Gastroesophageal sphincter (tissue), 4 donors: ENCODE measurements at regions not wholly inside any gene's neighbourhood (a gene's known extent, or its start where the extent isn't known, plus 50 kb on each side); places are given as distances from the start of the nearest gene placed in this dataset.
"Not testable (repeated sequence)": the region's sequence is repeated elsewhere in the genome, so short reads cannot be mapped to it uniquely, and the experiment has no call there.

Experiments
- ATAC-seq: fragments of 150-250 bp; one replicate; pipeline ENCODE4 v1.9.1; 2016; ENCODE audit warnings: mild to moderate bottlenecking, moderate library complexity
- H3K27ac ChIP-seq, 4 donors: fragments of 200-600 bp; sonication (generic) in 3 of 4; 1 replicate in 3 of 4; 2 replicates in 1 of 4; pipeline ENCODE4 v1.5.1; 2016 to 2019
- H3K27me3 ChIP-seq: fragments of 200-600 bp; sonication (generic); one replicate; pipeline ENCODE4 v1.5.1; 2019
- H3K36me3 ChIP-seq, 2 donors: fragments of 200-600 bp; sonication (generic); one replicate each; pipeline ENCODE4 v1.5.1; 2019; ENCODE audit warnings: control low read depth in 1 of 2
- H3K4me1 ChIP-seq, 3 donors: fragments of 200-600 bp; sonication (generic); 1 replicate in 2 of 3; 2 replicates in 1 of 3; pipeline ENCODE4 v1.5.1; 2016 to 2019; ENCODE audit warnings: control low read depth in 2 of 3
- H3K4me3 ChIP-seq, 2 donors: fragments of 200-600 bp; sonication (generic); one replicate each; pipeline ENCODE4 v1.5.1; 2019; ENCODE audit warnings: mild to moderate bottlenecking in 1 of 2, moderate library complexity in 1 of 2
- H3K9me3 ChIP-seq, 3 donors: fragments of 200-600 bp; sonication (generic); one replicate each; pipeline ENCODE4 v1.5.1; 2017 to 2019; ENCODE audit warnings: control low read depth in 2 of 3
- CTCF ChIP-seq, 4 experiments: fragments of 200-600 bp in 2 of 4; fragments of 450-650 bp in 2 of 4; sonication (generic) in 1 of 4; IDR thresholded peaks; one replicate each; pipeline ENCODE4 v1.5.1; 2017 to 2019; ENCODE audit warnings: antibody characterized with exemption in 4 of 4, mild to moderate bottlenecking in 2 of 4, moderate library complexity in 2 of 4
- EP300 ChIP-seq: sonication (generic); formaldehyde crosslinking; IDR thresholded peaks from one replicate; pipeline ENCODE4 v1.6.1; 2017; ENCODE audit warnings: antibody characterized with exemption, mild to moderate bottlenecking
- POLR2A ChIP-seq, 2 donors: fragments of 450-650 bp; IDR thresholded peaks; one replicate each; pipeline ENCODE4 v1.6.1; 2017; ENCODE audit warnings: antibody characterized with exemption in 2 of 2, mild to moderate bottlenecking in 2 of 2, moderate library complexity in 1 of 2
- POLR2AphosphoS5 ChIP-seq: sonication (generic); formaldehyde crosslinking; IDR thresholded peaks from one replicate; pipeline ENCODE4 v1.6.1; 2017; ENCODE audit warnings: antibody characterized with exemption
- WGBS, 2 donors: methylation state at CpG; one replicate each; pipeline ENCODE4 v1.1.5; 2018; ENCODE audit warnings: low coverage in 1 of 2; 5-methylcytosine and 5-hydroxymethylcytosine counted together

DNA sequence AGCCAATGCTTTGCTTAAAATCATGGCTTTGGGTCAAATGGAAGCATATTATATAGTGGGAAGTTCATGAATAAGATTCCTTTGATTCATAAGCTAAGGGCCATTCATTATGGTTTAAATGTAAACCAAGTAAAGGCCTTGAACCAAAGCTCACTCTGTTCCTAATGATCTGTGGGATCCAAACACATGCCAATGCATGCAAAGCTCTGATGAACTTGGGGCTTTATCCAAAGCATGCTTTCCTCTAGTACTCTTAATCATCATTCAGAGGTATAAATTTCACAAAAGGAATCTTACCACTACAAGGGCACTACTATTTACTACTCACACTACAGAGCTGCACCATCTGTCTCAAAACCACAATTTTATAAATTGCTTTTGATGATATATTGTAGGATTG, 102.8 kb upstream of the RBMS1 start:
- no peak for ATAC-seq
- Histone ChIP-seq H3K27ac (no peak overlapping the region), H3K27me3 (no peaks in the 10 kb centered on the region), H3K4me1 (no peaks in the 10 kb centered on the region), H3K36me3 (no peaks in the 10 kb centered on the region), H3K9me3 (peaks cover 0 to 4% (median 0%) of the 10 kb centered on the region in 3 donors), H3K4me3 (no peak overlapping the region)
- TF ChIP-seq CTCF (IDR thresholded peaks at IDR 0.05), result no peak
- TF ChIP-seq POLR2A (IDR thresholded peaks at IDR 0.05), result no peak
- no peak for TF ChIP-seq POLR2AphosphoS5
- TF ChIP-seq EP300, result no peak

DNA sequence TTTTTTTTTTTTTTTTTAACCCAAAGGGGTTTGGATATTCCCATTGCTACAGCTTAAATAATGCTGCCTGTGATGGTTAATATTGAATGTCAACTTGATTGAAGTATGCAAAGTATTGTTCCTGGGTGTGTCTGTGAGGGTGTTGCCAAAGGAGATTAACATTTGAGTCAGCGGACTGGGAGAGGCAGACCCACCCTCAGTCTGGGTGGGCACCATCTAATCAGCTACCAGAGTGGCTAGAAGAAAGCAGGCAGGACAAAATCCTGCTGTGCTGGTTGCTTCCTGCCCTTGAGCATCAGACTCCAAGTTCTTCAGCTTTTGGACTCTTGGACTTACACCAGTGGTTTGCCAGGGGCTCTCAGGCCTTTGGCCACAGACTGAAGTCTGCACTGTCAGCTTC, 106.8 kb upstream of the RBMS1 start:
- H3K9me3 ChIP-seq, H3K4me3 ChIP-seq, H3K4me1 ChIP-seq, H3K27me3 ChIP-seq, ATAC-seq, H3K27ac ChIP-seq, H3K36me3 ChIP-seq: not testable (repeated sequence)
- 67% methylated on average over 1 of the region's 1 CpG; no CpG with 5 or more reads in 1 of the 2 donors for WGBS, 2 donors

- no peak for TF ChIP-seq POLR2AphosphoS5
- TF ChIP-seq CTCF (IDR thresholded peaks at IDR 0.05), result no peak
- TF ChIP-seq EP300, result no peak
- TF ChIP-seq POLR2A (IDR thresholded peaks at IDR 0.05), result no peak
- 82 to 100% methylated on average over 2 of the region's 2 CpGs for WGBS, 2 donors
- H3K27me3 ChIP-seq, result no peaks in the 10 kb centered on the region
Measured at GRCh38 chr2:160602073-160602472, 108.5 kb upstream of the RBMS1 start.

DNA sequence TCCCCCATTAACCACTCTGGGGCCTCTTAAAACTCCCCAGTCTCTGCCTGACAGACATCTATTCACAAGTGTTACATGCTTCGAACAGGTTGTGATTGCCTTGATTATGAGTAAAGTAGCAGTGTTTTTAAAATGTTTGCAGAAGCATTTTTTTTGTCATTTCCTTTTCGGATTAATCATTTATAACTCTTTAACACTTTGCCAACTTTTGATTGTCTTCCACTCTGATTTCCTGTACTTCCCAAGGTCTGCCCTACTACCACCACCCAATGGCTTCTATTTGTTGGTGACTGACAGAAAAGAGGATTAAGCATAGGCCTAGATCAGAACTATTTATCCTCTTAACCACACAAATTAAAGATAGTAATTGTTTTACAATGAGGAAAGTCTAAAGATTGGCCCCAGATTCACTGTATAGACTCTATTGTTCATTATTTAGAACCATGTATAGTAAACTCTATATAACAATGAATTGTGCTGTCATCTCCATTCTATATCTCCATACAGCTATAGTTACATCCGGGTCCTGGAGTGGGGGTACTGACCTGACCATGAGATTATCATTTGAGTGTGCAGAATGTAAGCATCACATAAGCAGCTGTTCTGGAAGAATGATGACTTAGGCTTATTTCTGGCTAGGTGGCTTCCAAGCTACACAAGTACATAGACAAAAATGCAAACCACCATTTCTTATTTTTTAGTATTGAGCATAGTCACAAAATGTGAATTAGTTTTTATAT, 110.3 kb upstream of the RBMS1 start:
- Histone ChIP-seq H3K4me3 (no peak overlapping the region), H3K27ac (no peak overlapping the region), H3K27me3 (no peaks in the 10 kb centered on the region), H3K36me3 (no peaks in the 10 kb centered on the region), H3K4me1 (no peaks in the 10 kb centered on the region), H3K9me3 (no peaks in the 10 kb centered on the region)
- no peak for TF ChIP-seq EP300
- TF ChIP-seq POLR2A (IDR thresholded peaks at IDR 0.05), result no peak
- no peak for TF ChIP-seq CTCF (IDR thresholded peaks at IDR 0.05)
- TF ChIP-seq POLR2AphosphoS5, result no peak
- ATAC-seq, result no peak
- WGBS, 2 donors, result 60 to 80% methylated on average over 1 to 3 of the region's 3 CpGs

More at GRCh38 chr2:160602073-160602472, 108.5 kb upstream of the RBMS1 start:
- Histone ChIP-seq H3K4me3 (no peak overlapping the region), H3K4me1 (no peaks in the 10 kb centered on the region), H3K27ac (no peak overlapping the region), H3K36me3 (no peaks in the 10 kb centered on the region), H3K9me3 (no peaks in the 10 kb centered on the region)
- no peak for ATAC-seq

- no peak overlapping the region for H3K4me3 ChIP-seq
- H3K4me1 ChIP-seq, result no peaks in the 10 kb centered on the region
- 84 to 100% methylated on average over 1 of the region's 1 CpG for WGBS, 2 donors
Measured at GRCh38 chr2:160606341-160606740, 112.7 kb upstream of the RBMS1 start.

More at GRCh38 chr2:160606341-160606740, 112.7 kb upstream of the RBMS1 start:
- no peak overlapping the region for H3K27ac ChIP-seq
- no peak for ATAC-seq
- H3K27me3 ChIP-seq, result no peaks in the 10 kb centered on the region
- H3K36me3 ChIP-seq, result no peaks in the 10 kb centered on the region
- TF ChIP-seq POLR2AphosphoS5 (no peak), POLR2A (IDR thresholded peaks at IDR 0.05) (no peak), CTCF (IDR thresholded peaks at IDR 0.05) (no peak), EP300 (no peak)
- no peaks in the 10 kb centered on the region for H3K9me3 ChIP-seq
